ENCODE measurements at regions not wholly inside any gene's neighbourhood (a gene's known extent, or its start where the extent isn't known, plus 50 kb on each side); places are given as distances from the start of the nearest gene placed in this dataset.

DNA sequence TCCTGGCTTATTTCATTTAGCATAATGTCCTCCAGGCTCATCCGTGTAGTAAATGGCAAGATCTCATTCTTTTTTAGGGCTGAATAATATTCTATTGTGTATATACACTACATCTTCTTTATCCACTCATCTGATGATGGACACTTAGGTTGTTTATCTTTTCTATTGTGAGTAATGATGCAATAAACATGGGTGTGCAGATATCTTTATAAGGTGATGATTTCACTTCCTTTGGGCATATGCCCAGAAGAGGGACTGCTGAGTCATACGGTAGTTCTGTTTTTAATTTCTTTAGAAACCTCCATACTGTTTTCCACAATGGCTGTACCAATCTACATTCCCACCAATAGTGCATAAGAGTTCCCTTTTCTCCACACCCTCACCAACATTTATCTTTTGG is 317.6 kb upstream of the CNKSR2 start:
- no peaks in the 10 kb centered on the region for H3K27me3 ChIP-seq
- no peak overlapping the region for H3K27ac ChIP-seq
- H3K4me3 ChIP-seq, result no peak overlapping the region
- H3K4me1 ChIP-seq, result no peaks in the 10 kb centered on the region
- no peaks in the 10 kb centered on the region for H3K9me3 ChIP-seq
- H3K36me3 ChIP-seq, result no peaks in the 10 kb centered on the region
- intact Hi-C loops (cut with DNase I; ENCODE audit: low total_unique reads), result no loop called here
- DNase-seq, result no peak
- TF ChIP-seq, protein P1, sequence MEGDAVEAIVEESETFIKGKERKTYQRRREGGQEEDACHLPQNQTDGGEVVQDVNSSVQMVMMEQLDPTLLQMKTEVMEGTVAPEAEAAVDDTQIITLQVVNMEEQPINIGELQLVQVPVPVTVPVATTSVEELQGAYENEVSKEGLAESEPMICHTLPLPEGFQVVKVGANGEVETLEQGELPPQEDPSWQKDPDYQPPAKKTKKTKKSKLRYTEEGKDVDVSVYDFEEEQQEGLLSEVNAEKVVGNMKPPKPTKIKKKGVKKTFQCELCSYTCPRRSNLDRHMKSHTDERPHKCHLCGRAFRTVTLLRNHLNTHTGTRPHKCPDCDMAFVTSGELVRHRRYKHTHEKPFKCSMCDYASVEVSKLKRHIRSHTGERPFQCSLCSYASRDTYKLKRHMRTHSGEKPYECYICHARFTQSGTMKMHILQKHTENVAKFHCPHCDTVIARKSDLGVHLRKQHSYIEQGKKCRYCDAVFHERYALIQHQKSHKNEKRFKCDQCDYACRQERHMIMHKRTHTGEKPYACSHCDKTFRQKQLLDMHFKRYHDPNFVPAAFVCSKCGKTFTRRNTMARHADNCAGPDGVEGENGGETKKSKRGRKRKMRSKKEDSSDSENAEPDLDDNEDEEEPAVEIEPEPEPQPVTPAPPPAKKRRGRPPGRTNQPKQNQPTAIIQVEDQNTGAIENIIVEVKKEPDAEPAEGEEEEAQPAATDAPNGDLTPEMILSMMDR (IDR thresholded peaks at IDR 0.05), result no peak
- no peak for TF ChIP-seq POLR2A (IDR thresholded peaks at IDR 0.05)

DNA sequence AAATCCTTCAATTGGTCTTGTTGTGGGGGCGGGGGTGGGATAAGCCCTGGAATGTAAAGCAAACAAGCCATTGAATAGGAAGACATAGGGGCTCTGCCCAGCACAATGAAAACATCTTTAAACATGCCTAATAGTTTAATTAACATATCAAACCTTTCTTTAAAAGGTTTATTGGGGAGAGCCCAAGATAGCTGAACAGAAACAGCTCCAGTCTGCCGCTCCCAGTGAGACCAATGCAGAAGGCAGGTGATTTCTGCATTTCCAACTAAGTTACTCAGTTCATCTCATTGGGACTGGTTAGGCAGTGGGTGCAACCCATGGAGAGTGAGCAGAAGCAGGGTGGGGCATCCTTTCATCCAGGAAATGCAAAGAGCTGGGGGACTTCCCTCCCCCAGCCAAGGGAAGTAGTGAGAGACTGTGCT is 327.2 kb upstream of the CNKSR2 start:
- no peak overlapping the region for H3K4me3 ChIP-seq
- intact Hi-C loops (cut with DNase I; ENCODE audit: low total_unique reads), result no loop called here
- H3K9me3 ChIP-seq, result no peaks in the 10 kb centered on the region
- no peak overlapping the region for H3K27ac ChIP-seq
- TF ChIP-seq, protein P1 (IDR thresholded peaks at IDR 0.05), result no peak
- TF ChIP-seq POLR2A (IDR thresholded peaks at IDR 0.05), result no peak
- DNase-seq, result no peak
- H3K27me3 ChIP-seq, result no peaks in the 10 kb centered on the region
- H3K36me3 ChIP-seq, result no peaks in the 10 kb centered on the region
- H3K4me1 ChIP-seq, result no peaks in the 10 kb centered on the region

DNA sequence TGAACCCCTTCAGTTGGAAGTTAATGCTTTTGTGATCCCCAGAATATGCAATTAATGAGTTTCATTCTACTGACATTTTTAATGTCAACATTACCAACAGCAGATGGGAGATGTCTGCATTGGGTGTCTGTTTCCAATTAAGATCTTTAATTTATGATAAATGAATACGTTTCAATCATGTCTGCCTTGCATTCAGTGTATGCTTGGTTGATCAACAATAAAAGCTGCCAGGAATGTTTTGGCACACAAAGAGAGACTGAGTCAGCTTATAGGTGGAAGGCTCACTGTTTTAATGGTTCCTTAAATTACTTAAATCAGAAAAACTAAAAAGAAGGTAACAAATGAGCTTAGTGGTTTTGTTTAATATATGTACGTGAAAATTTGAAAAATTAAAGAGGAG is 359.9 kb upstream of the CNKSR2 start:
- Histone ChIP-seq H3K4me3 (no peak overlapping the region), H3K9me3 (peaks cover 0 to 3% of the 10 kb centered on the region in 2 donors), H3K27ac (no peak overlapping the region), H3K4me1 (no peaks in the 10 kb centered on the region), H3K36me3 (no peaks in the 10 kb centered on the region), H3K27me3 (no peaks in the 10 kb centered on the region)
- no peak for DNase-seq
- intact Hi-C loops (cut with DNase I; ENCODE audit: low total_unique reads), result no loop called here
- TF ChIP-seq POLR2A (IDR thresholded peaks at IDR 0.05), result no peak

DNA sequence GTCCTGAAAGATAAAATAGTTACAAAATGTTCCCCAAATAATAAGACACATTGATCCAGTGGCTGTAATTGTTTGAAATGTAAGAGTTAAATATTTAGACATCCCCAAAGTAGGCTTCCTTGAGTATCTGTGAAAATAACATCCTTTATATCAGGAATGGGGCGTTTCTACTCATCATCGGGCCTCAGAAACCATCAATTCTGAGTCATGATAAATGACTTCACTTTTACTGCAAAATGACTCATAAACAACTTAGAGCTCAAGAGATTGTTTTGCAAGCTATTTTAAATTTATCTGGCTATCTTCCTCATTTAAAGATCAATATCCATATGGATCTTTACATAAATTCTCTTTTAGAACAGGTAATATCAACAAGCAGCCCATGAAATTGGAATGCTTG is 369.4 kb upstream of the CNKSR2 start:
- Histone ChIP-seq H3K36me3 (no peaks in the 10 kb centered on the region), H3K9me3 (no peaks in the 10 kb centered on the region), H3K4me3 (no peak overlapping the region), H3K27ac (no peak overlapping the region), H3K4me1 (no peaks in the 10 kb centered on the region), H3K27me3 (no peaks in the 10 kb centered on the region)
- intact Hi-C loops (cut with DNase I; ENCODE audit: low total_unique reads), result no loop called here
- TF ChIP-seq POLR2A (IDR thresholded peaks at IDR 0.05), result no peak
- TF ChIP-seq, protein P1 (IDR thresholded peaks at IDR 0.05), result no peak
- DNase-seq, result no peak

DNA sequence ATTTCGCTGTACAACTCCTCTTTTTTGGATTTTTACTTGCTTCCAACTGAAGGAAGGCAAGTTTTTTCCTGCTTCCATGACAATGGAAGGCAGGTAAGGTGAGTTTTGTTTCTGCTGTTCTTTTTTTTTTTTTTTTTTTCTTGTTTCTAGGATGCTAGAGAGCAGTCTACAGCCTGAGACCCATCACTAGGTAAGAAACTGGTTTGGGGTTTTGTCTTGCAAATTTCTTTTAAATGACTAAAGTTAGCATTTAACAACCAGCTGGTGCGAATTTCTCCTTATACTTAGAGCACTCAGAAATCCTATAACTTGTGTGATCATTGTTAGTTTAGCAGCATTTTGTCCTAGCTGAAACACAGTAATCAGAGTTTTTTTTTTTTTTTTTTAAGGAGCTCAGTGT is 378.4 kb upstream of the CNKSR2 start:
- Histone ChIP-seq H3K9me3 (no peaks in the 10 kb centered on the region), H3K27me3 (no peaks in the 10 kb centered on the region), H3K4me1 (no peaks in the 10 kb centered on the region), H3K36me3 (no peaks in the 10 kb centered on the region), H3K4me3 (no peak overlapping the region), H3K27ac (no peak overlapping the region)
- intact Hi-C loops (cut with DNase I; ENCODE audit: low total_unique reads), result no loop called here
- no peak for TF ChIP-seq POLR2A (IDR thresholded peaks at IDR 0.05)
- TF ChIP-seq, protein P1 (IDR thresholded peaks at IDR 0.05), result no peak
- no peak for DNase-seq

DNA sequence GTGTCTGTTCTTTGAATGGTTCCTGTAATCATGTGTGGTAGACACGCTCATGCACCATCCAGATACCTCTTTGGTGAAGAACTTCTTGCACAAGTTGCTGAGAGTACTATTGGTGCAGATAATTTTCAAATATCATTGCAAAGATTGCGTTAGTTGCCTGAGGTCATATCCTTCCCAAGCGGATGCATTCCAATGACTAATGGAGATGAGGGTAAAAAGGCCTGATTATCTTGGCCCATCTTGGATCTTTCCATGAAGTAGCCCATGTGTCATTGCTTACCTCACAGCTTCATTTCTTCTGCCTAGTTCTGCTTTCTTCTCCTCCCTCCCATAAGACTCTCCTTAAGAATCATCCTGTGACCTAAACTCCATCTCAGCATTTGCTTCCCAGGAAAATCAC is 384.9 kb upstream of the CNKSR2 start:
- intact Hi-C loops (cut with DNase I; ENCODE audit: low total_unique reads), result no loop called here
- H3K27me3 ChIP-seq, result no peaks in the 10 kb centered on the region
- H3K27ac ChIP-seq, result no peak overlapping the region
- DNase-seq, result no peak
- TF ChIP-seq, protein P1 (IDR thresholded peaks at IDR 0.05), result no peak
- H3K9me3 ChIP-seq, result no peaks in the 10 kb centered on the region
- no peaks in the 10 kb centered on the region for H3K36me3 ChIP-seq
- H3K4me1 ChIP-seq, result no peaks in the 10 kb centered on the region
- no peak overlapping the region for H3K4me3 ChIP-seq
